Stimulated activated CD4-positive, alpha-beta T cell treated with anti-CD3 and anti-CD28 coated beads, Interleukin-1b, Interleukin-23, amount 100 ng/mL, for 48 hours (primary cell): ENCODE measurements at regions not wholly inside any gene's neighbourhood (a gene's known extent, or its start where the extent isn't known, plus 50 kb on each side); places are given as distances from the start of the nearest gene placed in this dataset.
"Not testable (repeated sequence)": the region's sequence is repeated elsewhere in the genome, so short reads cannot be mapped to it uniquely, and the experiment has no call there.

ENCODE experiments used
- DNase-seq: peaks from one replicate; pipeline ENCODE4 v3.0.0-alpha.2; 2020

- no peak for DNase-seq
These were observed 80.8 kb upstream of the PAX2 start for GRCh38 chr10:100664316-100665149.

GRCh38 chr10:100666634-100667033 lies 78.7 kb upstream of the PAX2 start:
- DNase-seq = not testable (repeated sequence)

GRCh38 chr10:100669616-100670015 lies 75.8 kb upstream of the PAX2 start:
- DNase-seq = no peak

- no peak for DNase-seq
These were observed 75.0 kb upstream of the PAX2 start for GRCh38 chr10:100670368-100670767.

- peak; percentile 52 for DNase-seq
These were observed 74.4 kb upstream of the PAX2 start for GRCh38 chr10:100670828-100671479.

GRCh38 chr10:100672199-100672598 lies 73.2 kb upstream of the PAX2 start:
- no peak for DNase-seq

GRCh38 chr10:100677290-100677945 lies 68.0 kb upstream of the PAX2 start:
- DNase-seq = no peak

- no peak for DNase-seq
These were observed 66.1 kb upstream of the PAX2 start for GRCh38 chr10:100679327-100679726.

GRCh38 chr10:100683004-100683403 lies 62.4 kb upstream of the PAX2 start:
- no peak for DNase-seq

GRCh38 chr10:100683545-100684300 lies 61.7 kb upstream of the PAX2 start:
- no peak for DNase-seq

GRCh38 chr10:100684688-100685235 lies 60.6 kb upstream of the PAX2 start:
- DNase-seq = no peak

- no peak for DNase-seq
These were observed 60.1 kb upstream of the PAX2 start for GRCh38 chr10:100685331-100685730.

- no peak for DNase-seq
These were observed 58.0 kb upstream of the PAX2 start for GRCh38 chr10:100687143-100688003.

GRCh38 chr10:100688201-100688600 lies 57.2 kb upstream of the PAX2 start:
- no peak for DNase-seq

- DNase-seq = no peak
These were observed 51.6 kb upstream of the PAX2 start for GRCh38 chr10:100693821-100694220.
